Neural cell (in vitro differentiated cells): ENCODE measurements at regions not wholly inside any gene's neighbourhood (a gene's known extent, or its start where the extent isn't known, plus 50 kb on each side); places are given as distances from the start of the nearest gene placed in this dataset.

ENCODE experiments used
- EP300 ChIP-seq: fragments of 450-650 bp; conservative IDR thresholded peaks from 2 replicates; pipeline ENCODE4 v1.6.1; 2014; ENCODE audit warnings: antibody characterized with exemption, mild to moderate bottlenecking, moderate library complexity; ENCODE audit not compliant: poor library complexity, severe bottlenecking
- REST ChIP-seq: IDR thresholded peaks from 2 replicates; pipeline ENCODE4 v1.6.1; 2012; ENCODE audit warnings: borderline replicate concordance
- TF ChIP-seq, protein P1 (sequence below): fragments of 450-650 bp; IDR thresholded peaks from 2 replicates; pipeline ENCODE4 v1.5.1; 2014; ENCODE audit warnings: antibody characterized with exemption, mild to moderate bottlenecking, moderate library complexity; ENCODE audit not compliant: poor library complexity, severe bottlenecking

DNA sequence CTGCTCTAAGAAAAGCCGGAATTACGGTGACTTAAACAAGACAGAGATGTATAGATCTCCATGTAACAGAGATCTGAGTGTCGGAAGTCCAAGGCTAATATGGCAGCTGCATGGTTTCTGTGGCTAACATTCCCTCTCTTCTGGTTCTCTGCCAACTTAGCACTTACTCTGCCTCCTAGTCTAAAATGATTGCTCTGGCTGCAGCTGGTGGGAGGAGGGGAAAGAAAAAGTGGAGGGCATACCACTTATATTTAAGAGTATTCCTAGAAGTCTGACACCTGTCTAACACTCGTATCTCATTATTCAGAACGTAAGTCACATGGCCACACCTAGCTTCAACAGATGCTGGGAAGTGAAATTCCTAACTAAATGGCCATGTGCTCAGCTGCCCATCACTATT lies 551.5 kb upstream of the TLE4 start:
- TF ChIP-seq, protein P1, sequence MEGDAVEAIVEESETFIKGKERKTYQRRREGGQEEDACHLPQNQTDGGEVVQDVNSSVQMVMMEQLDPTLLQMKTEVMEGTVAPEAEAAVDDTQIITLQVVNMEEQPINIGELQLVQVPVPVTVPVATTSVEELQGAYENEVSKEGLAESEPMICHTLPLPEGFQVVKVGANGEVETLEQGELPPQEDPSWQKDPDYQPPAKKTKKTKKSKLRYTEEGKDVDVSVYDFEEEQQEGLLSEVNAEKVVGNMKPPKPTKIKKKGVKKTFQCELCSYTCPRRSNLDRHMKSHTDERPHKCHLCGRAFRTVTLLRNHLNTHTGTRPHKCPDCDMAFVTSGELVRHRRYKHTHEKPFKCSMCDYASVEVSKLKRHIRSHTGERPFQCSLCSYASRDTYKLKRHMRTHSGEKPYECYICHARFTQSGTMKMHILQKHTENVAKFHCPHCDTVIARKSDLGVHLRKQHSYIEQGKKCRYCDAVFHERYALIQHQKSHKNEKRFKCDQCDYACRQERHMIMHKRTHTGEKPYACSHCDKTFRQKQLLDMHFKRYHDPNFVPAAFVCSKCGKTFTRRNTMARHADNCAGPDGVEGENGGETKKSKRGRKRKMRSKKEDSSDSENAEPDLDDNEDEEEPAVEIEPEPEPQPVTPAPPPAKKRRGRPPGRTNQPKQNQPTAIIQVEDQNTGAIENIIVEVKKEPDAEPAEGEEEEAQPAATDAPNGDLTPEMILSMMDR, result no peak
- no peak for TF ChIP-seq EP300
- TF ChIP-seq REST, result no peak
